ENCODE measurements at regions not wholly inside any gene's neighbourhood (a gene's known extent, or its start where the extent isn't known, plus 50 kb on each side); places are given as distances from the start of the nearest gene placed in this dataset.

GRCh38 chr13:108460043-108460442, 169.4 kb upstream of the MYO16 start:
- Histone ChIP-seq H3K36me3 (ENCODE audit: control insufficient read depth, insufficient read depth, low read length) (no peaks in the 10 kb centered on the region), H3K27me3 (ENCODE audit: control insufficient read depth, insufficient read depth, low read length) (no peaks in the 10 kb centered on the region), H3K4me3 (ENCODE audit: low read depth, low read length) (no peak overlapping the region)
- DNase-seq (ENCODE audit: low read depth): no peak
- TF ChIP-seq CTCF (IDR thresholded peaks at IDR 0.05; ENCODE audit: insufficient read depth, low read length, poor library complexity, severe bottlenecking): no peak

GRCh38 chr13:108460746-108461145, 168.7 kb upstream of the MYO16 start:
- DNase-seq (ENCODE audit: low read depth): no peak
- Histone ChIP-seq H3K36me3 (ENCODE audit: control insufficient read depth, insufficient read depth, low read length) (no peaks in the 10 kb centered on the region), H3K27me3 (ENCODE audit: control insufficient read depth, insufficient read depth, low read length) (no peaks in the 10 kb centered on the region), H3K4me3 (ENCODE audit: low read depth, low read length) (no peak overlapping the region)
- TF ChIP-seq CTCF (IDR thresholded peaks at IDR 0.05; ENCODE audit: insufficient read depth, low read length, poor library complexity, severe bottlenecking): no peak

- no peak overlapping the region for H3K4me3 ChIP-seq (ENCODE audit: low read depth, low read length)
- DNase-seq (ENCODE audit: low read depth): peak; percentile 95
- no peaks in the 10 kb centered on the region for H3K27me3 ChIP-seq (ENCODE audit: control insufficient read depth, insufficient read depth, low read length)
- H3K36me3 ChIP-seq (ENCODE audit: control insufficient read depth, insufficient read depth, low read length): no peaks in the 10 kb centered on the region
- no peak for TF ChIP-seq CTCF (IDR thresholded peaks at IDR 0.05; ENCODE audit: insufficient read depth, low read length, poor library complexity, severe bottlenecking)
These were observed 166.1 kb upstream of the MYO16 start for GRCh38 chr13:108463340-108463739.

- DNase-seq (ENCODE audit: low read depth): no peak
- H3K27me3 ChIP-seq (ENCODE audit: control insufficient read depth, insufficient read depth, low read length): no peaks in the 10 kb centered on the region
- no peak overlapping the region for H3K4me3 ChIP-seq (ENCODE audit: low read depth, low read length)
- TF ChIP-seq CTCF (IDR thresholded peaks at IDR 0.05; ENCODE audit: insufficient read depth, low read length, poor library complexity, severe bottlenecking): no peak
- H3K36me3 ChIP-seq (ENCODE audit: control insufficient read depth, insufficient read depth, low read length): no peaks in the 10 kb centered on the region
These were observed 158.5 kb upstream of the MYO16 start for GRCh38 chr13:108470921-108471320.

GRCh38 chr13:108475181-108475580, 154.2 kb upstream of the MYO16 start:
- Histone ChIP-seq H3K4me3 (ENCODE audit: low read depth, low read length) (no peak overlapping the region), H3K36me3 (ENCODE audit: control insufficient read depth, insufficient read depth, low read length) (no peaks in the 10 kb centered on the region), H3K27me3 (ENCODE audit: control insufficient read depth, insufficient read depth, low read length) (no peaks in the 10 kb centered on the region)
- no peak for TF ChIP-seq CTCF (IDR thresholded peaks at IDR 0.05; ENCODE audit: insufficient read depth, low read length, poor library complexity, severe bottlenecking)
- no peak for DNase-seq (ENCODE audit: low read depth)

GRCh38 chr13:108477376-108477775, 152.0 kb upstream of the MYO16 start:
- no peak for TF ChIP-seq CTCF (IDR thresholded peaks at IDR 0.05; ENCODE audit: insufficient read depth, low read length, poor library complexity, severe bottlenecking)
- DNase-seq (ENCODE audit: low read depth): no peak
- H3K27me3 ChIP-seq (ENCODE audit: control insufficient read depth, insufficient read depth, low read length): no peaks in the 10 kb centered on the region

More at GRCh38 chr13:108477376-108477775, 152.0 kb upstream of the MYO16 start:
- Histone ChIP-seq H3K4me3 (ENCODE audit: low read depth, low read length) (no peak overlapping the region), H3K36me3 (ENCODE audit: control insufficient read depth, insufficient read depth, low read length) (no peaks in the 10 kb centered on the region)
